Hepatocyte (in vitro differentiated cells): ENCODE measurements at regions not wholly inside any gene's neighbourhood (a gene's known extent, or its start where the extent isn't known, plus 50 kb on each side); places are given as distances from the start of the nearest gene placed in this dataset.

ENCODE experiments used
- CTCF ChIP-seq: fragments of 200-600 bp; sonication (generic); IDR thresholded peaks from 2 replicates; pipeline ENCODE4 v1.5.1; 2016; ENCODE audit warnings: antibody characterized with exemption, mild to moderate bottlenecking; ENCODE audit not compliant: poor library complexity
- EZH2 ChIP-seq: fragments of 200-600 bp; sonication (generic); IDR thresholded peaks from 2 replicates; pipeline ENCODE4 v1.6.1; 2016; ENCODE audit warnings: antibody characterized with exemption, mild to moderate bottlenecking, borderline replicate concordance
- EZH2phosphoT487 ChIP-seq: fragments of 200-600 bp; sonication (generic); IDR thresholded peaks from one replicate; pipeline ENCODE4 v1.6.1; 2018; ENCODE audit warnings: antibody characterized with exemption, mild to moderate bottlenecking, low read depth, moderate library complexity; ENCODE audit not compliant: unreplicated experiment, severe bottlenecking

- no peak for TF ChIP-seq CTCF
- TF ChIP-seq EZH2phosphoT487: no peak
- TF ChIP-seq EZH2: no peak
These were observed 263.2 kb downstream of the BUD13 start for GRCh38 chr11:116509551-116509950.
